Skin of body (tissue), 1 donor: ENCODE measurements at regions not wholly inside any gene's neighbourhood (a gene's known extent, or its start where the extent isn't known, plus 50 kb on each side); places are given as distances from the start of the nearest gene placed in this dataset.
"Not testable (repeated sequence)": the region's sequence is repeated elsewhere in the genome, so short reads cannot be mapped to it uniquely, and the experiment has no call there.

Experiments
- DNase-seq: peaks from one replicate; lab custom pipeline; 2025; lab: John Stamatoyannopoulos, UW

- not testable (repeated sequence) for DNase-seq
Measured at GRCh38 chr1:117314951-117315350, 52.3 kb upstream of the MAN1A2 start.

DNA sequence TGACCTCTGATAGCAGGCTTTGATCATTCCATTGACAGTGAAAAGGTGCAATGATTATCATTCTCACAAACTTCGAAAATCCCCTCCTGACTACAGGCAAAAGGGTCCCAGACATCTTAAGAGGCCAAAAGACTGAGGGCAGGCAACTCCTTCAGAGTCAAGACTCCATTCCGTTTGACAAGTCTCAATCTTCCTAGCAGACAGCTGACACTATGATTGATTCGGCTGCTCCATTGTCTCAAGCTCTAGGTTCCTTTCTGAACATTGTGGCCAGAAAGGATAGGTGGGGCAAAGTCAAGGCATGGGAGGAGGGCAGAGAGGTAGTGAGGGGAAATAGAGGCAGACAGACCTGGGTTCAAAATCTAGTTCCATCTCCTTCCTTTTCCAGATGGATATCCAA lies 53.7 kb upstream of the MAN1A2 start:
- no peak for DNase-seq

DNA sequence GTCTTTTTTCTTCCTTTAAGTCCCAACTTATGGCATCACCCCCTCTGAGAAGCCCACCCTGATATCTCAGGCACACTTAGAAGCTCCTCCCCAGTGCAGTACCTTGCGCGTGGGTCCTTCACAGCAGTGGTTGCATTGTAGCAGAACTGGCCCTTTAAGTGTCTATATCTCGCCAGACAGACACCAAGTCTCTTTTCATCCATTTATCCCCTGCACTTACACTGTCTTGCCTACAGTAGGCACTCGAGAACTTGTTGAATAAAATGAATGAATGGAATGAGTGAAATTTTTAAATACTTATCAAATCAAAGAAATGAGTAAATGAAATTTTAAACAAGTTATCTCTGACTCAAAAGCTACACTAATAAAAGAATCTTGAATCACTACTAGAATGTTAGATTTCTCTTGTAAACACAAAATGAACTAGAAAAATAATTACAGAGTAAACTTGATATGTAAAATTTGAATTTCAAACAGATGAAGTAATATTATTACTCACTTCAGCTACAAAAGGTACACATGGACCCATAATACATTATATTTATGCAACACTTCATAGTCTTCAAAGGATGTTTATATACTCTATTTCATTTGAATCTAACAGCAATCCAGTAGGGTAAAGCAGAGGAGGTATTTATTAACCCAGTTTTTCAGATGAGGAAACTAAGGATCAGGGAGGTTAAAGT lies 54.7 kb upstream of the MAN1A2 start:
- DNase-seq, result no peak

- DNase-seq, result no peak
Measured at GRCh38 chr1:117308311-117308916, 58.8 kb upstream of the MAN1A2 start.

DNA sequence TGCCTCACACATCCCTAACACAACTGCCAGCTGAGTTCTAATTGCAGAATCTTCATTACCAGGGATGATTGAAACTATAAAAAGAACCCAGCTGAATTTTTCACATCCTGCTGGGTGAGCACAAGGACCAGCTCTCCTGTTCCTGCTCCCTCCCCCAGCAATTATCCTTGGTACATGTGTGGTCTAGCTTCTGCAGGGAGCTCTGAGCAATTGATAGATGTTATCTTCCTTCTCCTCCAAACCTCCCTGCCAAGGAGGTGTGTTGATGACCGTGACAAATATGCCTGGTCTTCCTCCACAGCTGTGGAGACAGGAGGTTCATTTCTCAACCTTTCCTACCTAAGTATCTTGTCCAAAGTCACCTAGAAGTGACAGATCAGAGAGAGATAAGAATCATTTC lies 65.3 kb upstream of the MAN1A2 start:
- no peak for DNase-seq

DNA sequence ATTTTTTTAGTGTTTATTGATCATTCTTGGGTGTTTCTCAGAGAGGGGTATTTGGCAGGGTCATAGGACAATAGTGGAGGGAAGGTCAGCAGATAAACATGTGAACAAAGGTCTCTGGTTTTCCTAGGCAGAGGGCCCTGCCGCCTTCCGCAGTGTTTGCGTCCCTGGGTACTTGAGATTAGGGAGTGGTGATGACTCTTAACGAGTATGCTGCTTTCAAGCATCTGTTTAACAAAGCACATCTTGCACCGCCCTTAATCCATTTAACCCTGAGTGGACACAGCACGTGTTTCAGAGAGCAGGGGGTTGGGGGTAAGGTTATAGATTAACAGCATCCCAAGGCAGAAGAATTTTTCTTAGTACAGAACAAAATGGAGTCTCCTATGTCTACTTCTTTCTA lies 67.1 kb upstream of the MAN1A2 start:
- not testable (repeated sequence) for DNase-seq

DNA sequence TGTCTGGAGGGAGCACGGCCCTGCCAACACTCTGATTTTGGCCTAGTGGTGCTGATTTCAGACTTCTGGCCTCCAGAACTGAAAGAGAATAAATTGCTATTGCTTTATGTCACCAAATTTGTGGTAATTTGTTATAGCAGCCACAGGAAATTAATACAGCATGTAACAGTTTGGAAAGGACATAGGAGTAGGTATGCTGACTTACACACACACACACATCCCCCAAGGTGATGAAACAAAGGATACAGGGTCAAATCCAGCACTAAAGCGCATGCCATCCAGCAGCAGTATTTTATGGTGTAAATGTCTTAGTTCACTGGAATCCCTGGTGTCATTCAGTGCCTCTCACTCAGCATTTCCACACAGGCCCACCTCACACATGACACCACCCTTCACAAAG lies 72.2 kb upstream of the MAN1A2 start:
- no peak for DNase-seq

DNA sequence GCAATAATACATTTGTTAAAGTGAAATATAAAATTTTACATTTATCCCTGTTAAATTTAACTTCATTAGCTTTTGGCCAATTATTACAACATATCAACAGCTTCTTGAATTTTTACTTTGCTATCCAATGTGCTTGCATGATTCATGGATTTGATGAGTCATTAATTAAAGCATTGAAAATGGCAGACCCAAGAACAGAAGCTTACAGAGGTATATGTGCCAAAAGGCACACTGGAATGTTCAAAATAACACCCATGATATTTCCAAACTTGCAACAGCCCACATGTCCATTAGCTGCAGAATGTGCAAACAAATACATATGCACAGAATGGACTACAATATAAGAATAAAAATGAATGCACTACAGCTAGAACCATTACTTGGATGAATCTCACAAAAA lies 76.4 kb upstream of the MAN1A2 start:
- DNase-seq, result no peak

DNA sequence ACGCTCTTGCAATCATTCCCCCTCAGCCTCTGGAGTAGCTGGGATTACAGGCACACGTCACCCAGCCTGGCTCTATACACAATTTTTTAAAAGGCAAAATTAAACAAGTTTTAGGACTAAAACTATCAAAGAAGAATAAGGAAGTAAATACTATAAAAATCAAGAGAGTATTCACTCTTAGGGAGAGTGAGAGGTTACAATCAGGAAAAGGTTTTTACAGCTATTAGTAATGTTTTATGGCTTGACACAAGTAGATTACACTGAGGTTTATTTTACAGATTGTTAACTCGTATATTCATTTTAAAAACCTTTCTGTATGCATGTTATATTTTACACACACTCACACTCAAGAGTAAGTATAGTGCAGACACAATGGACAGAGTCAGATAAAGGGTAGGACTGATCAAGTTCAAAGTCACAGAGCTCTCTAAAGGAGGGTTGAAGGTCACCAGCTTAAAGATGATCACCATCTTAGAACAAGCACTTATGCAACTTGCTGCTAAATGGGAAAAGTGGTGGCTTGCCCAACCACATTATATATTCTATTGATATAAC lies 77.9 kb upstream of the MAN1A2 start:
- no peak for DNase-seq

DNA sequence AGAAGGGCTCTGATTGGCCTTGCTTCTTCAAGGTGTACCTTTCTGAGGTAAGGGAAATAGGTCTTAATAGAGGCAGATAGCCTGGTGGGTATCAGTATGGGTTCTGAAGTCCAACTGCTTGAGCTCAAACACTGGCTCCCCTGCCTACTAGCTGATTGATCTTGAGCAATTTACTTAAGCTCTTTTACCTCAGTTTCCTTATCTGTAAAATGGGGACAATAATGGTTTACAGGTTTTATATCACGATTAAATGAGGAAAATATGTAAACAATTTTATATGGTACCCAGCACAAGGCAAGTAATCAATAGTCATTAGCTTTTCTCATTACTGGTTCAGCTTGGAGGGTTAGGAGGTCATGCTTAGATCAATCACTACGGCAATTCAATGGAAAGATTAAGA lies 75.8 kb upstream of the VTCN1 start:
- no peak for DNase-seq

- DNase-seq, result peak; percentile 13
Measured at GRCh38 chr1:117286145-117286544, 75.4 kb upstream of the VTCN1 start.

- peak; percentile 44 for DNase-seq
Measured at GRCh38 chr1:117284399-117285215, 73.9 kb upstream of the VTCN1 start.

- no peak for DNase-seq
Measured at GRCh38 chr1:117278531-117278930, 67.8 kb upstream of the VTCN1 start.

- no peak for DNase-seq
Measured at GRCh38 chr1:117275055-117275454, 64.3 kb upstream of the VTCN1 start.

GRCh38 chr1:117271959-117272358 lies 61.2 kb upstream of the VTCN1 start:
- DNase-seq, result no peak

DNA sequence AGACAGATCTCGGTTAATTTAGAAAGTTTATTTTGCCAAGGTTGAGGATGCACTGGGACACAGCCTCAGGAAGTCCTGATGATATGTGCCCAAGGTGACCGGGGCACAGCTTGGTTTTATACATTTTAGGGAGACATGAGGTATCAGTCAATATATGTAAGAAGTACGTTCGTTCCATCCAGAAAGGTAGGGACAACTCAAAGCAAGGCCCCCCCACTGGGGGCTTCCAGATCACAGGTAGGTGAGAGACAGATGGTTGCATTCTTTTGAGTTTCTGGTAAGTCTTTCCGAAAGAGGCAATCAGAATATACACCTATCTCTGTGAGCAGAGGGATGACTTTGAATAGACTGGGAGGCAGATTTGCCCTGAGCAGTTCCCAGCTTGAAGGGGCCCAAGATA lies 60.4 kb upstream of the VTCN1 start:
- no peak for DNase-seq

DNA sequence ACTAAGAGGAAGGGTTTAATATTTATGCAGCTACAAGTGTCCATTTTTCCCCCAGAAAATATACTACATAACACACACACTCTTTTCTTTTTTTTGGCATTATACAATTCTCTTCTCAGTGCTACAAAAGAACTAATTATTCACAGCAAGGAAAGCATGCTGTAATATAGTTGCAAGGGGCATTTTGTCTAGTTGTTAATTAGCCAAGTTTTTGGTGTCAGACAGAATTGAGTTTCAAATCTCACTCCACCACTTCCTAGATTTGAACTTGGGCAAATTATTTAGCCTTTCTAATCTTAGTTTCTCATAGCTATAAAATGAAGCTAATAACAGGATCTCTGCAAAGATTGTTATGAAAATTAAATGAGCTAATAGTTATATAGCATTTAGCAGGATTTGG lies 60.0 kb upstream of the VTCN1 start:
- DNase-seq, result no peak

DNA sequence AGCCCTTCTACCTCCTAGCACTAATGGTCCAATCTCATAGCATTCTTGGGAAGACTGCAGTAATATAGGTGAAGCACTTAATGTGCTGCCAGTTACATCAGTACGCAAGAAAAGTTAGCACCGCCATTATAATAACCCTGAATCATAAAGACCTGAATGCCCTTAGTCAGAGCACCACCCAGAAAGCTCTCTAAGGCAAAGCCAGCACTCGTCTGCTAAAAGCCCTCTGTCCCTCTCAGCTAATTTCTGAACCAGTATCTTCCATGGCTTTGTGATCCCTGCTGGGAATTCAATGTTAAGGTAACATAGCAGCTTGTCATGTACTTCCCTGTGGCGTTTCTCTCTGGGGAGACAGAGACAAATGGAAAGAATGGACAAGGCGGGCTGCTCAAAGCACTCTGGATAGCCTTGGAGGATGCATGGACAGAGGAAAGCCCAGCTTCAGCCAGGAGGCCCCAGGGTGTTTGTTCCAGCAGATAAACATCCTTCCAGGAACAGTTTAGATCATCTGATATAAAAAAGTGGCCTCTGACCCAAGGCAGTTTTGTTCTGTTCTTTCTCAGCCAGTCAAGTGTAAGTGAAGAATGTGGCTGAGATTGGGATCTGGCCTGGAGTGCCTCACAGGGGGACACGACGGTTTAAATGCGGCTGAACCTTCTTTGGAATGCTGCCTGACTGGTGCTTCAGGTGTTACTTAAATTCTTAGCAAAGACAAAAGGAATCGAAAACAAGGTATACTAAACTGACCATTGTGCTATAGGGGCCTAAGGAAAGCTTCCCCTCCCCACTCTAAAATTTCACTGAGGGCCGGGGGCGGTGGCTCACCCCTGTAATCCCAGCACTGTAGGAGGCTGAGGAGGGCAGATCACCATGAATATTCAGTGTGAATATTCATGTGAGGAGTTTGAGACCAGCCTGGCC lies 58.1 kb upstream of the VTCN1 start:
- DNase-seq, result no peak

- DNase-seq, result no peak
Measured at GRCh38 chr1:117267232-117267774, 56.6 kb upstream of the VTCN1 start.

DNA sequence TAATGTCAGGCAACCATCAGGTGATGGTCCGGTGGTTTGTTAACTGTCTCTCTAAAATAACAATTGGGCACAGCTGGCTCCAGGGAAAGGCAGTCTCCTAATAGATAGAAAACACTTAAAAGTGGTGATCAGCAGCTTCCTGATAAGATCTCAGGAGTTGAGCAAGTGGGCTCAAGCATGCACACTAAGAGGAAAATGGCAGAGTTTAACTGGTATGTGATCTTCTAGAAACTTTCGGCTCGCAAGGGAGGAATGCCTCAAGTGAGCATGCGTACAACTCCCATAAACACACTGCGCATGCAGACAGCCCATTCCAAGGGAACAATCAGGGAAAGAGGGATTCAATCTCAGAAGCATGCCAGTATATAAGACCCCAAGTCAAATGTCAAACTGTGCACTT lies 52.2 kb upstream of the VTCN1 start:
- no peak for DNase-seq

DNA sequence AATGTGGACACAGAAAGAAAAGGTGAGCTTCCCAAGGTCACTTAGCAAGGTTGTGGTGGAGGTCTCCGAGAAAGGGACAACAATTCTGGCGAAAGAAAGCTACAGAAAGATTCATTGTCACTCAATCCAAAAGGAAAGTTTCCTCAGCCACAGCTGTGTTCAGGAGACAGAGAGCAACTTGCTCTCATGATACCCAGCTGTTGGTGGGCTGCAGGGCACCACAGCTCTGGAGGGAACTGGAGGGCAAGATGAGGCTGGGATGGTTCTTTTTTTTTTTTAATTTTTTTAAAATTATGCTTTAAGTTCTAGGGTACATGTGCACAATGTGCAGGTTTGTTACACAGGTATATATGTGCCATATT lies 50.7 kb upstream of the VTCN1 start:
- no peak for DNase-seq
